Skeletal muscle tissue (tissue), 3 donors: ENCODE measurements at regions not wholly inside any gene's neighbourhood (a gene's known extent, or its start where the extent isn't known, plus 50 kb on each side); places are given as distances from the start of the nearest gene placed in this dataset.

Experiments
- H3K27ac ChIP-seq: one replicate; pipeline ENCODE4 v1.7.0; 2013; ENCODE audit warnings: mild to moderate bottlenecking, low read depth, low read length, inconsistent platforms
- H3K27me3 ChIP-seq, 3 donors: one replicate each; pipeline ENCODE4 v1.7.0; 2013; ENCODE audit warnings: low read length in 3 of 3; ENCODE audit not compliant: control insufficient read depth in 3 of 3, insufficient read depth in 3 of 3
- H3K36me3 ChIP-seq, 3 donors: one replicate each; pipeline ENCODE4 v1.7.0; 2013; ENCODE audit warnings: low read length in 3 of 3; ENCODE audit not compliant: control insufficient read depth in 3 of 3, insufficient read depth in 3 of 3
- H3K4me1 ChIP-seq, 3 donors: one replicate each; pipeline ENCODE4 v1.7.0; 2013; ENCODE audit warnings: low read length in 3 of 3, mild to moderate bottlenecking in 3 of 3; ENCODE audit not compliant: control insufficient read depth in 3 of 3, insufficient read depth in 3 of 3
- H3K4me3 ChIP-seq, 3 donors: one replicate each; pipeline ENCODE4 v1.7.0; 2013; ENCODE audit warnings: low read length in 3 of 3
- H3K9ac ChIP-seq, 3 donors: one replicate each; pipeline ENCODE4 v1.7.0; 2013; ENCODE audit warnings: low read length in 3 of 3, mild to moderate bottlenecking in 3 of 3, moderate library complexity in 2 of 3, low read depth in 1 of 3
- H3K9me3 ChIP-seq, 3 donors: one replicate each; pipeline ENCODE4 v1.7.0; 2013; ENCODE audit warnings: low read length in 3 of 3; ENCODE audit not compliant: control insufficient read depth in 3 of 3
- donor health status: Osteomylitis.

GRCh38 chr2:84201158-84201557 is 257.9 kb downstream of the SUCLG1 start:
- Histone ChIP-seq H3K27me3 (no peaks in the 10 kb centered on the region), H3K27ac (no peak overlapping the region), H3K4me3 (no peak overlapping the region)

GRCh38 chr2:84197901-84198300 is 261.2 kb downstream of the SUCLG1 start:
- Histone ChIP-seq H3K4me3 (no peak overlapping the region), H3K4me1 (no peaks in the 10 kb centered on the region), H3K9me3 (no peaks in the 10 kb centered on the region), H3K27ac (no peak overlapping the region), H3K9ac (no peak overlapping the region), H3K36me3 (no peaks in the 10 kb centered on the region), H3K27me3 (no peaks in the 10 kb centered on the region)

More at GRCh38 chr2:84201158-84201557, 257.9 kb downstream of the SUCLG1 start:
- H3K9ac ChIP-seq, result no peak overlapping the region
- H3K9me3 ChIP-seq, result no peaks in the 10 kb centered on the region
- no peaks in the 10 kb centered on the region for H3K36me3 ChIP-seq
- no peaks in the 10 kb centered on the region for H3K4me1 ChIP-seq

- Histone ChIP-seq H3K27ac (no peak overlapping the region), H3K9me3 (no peaks in the 10 kb centered on the region)
Measured at GRCh38 chr2:84194949-84195644, 264.0 kb downstream of the SUCLG1 start.

GRCh38 chr2:84194181-84194580 is 264.9 kb downstream of the SUCLG1 start:
- H3K36me3 ChIP-seq, result no peaks in the 10 kb centered on the region
- H3K4me3 ChIP-seq, result no peak overlapping the region
- no peaks in the 10 kb centered on the region for H3K27me3 ChIP-seq
- no peak overlapping the region for H3K27ac ChIP-seq
- H3K9ac ChIP-seq, result no peak overlapping the region
- no peaks in the 10 kb centered on the region for H3K4me1 ChIP-seq
- no peaks in the 10 kb centered on the region for H3K9me3 ChIP-seq

More at GRCh38 chr2:84194949-84195644, 264.0 kb downstream of the SUCLG1 start:
- H3K36me3 ChIP-seq, result no peaks in the 10 kb centered on the region
- H3K9ac ChIP-seq, result no peak overlapping the region
- H3K4me3 ChIP-seq, result no peak overlapping the region
- no peaks in the 10 kb centered on the region for H3K27me3 ChIP-seq
- H3K4me1 ChIP-seq, result no peaks in the 10 kb centered on the region

- H3K9me3 ChIP-seq, result no peaks in the 10 kb centered on the region
- no peaks in the 10 kb centered on the region for H3K36me3 ChIP-seq
- H3K27me3 ChIP-seq, result no peaks in the 10 kb centered on the region
- no peak overlapping the region for H3K9ac ChIP-seq
- H3K27ac ChIP-seq, result no peak overlapping the region
- no peaks in the 10 kb centered on the region for H3K4me1 ChIP-seq
- H3K4me3 ChIP-seq, result no peak overlapping the region
Measured at GRCh38 chr2:84187258-84187657, 271.8 kb downstream of the SUCLG1 start.

- no peaks in the 10 kb centered on the region for H3K27me3 ChIP-seq
- no peak overlapping the region for H3K27ac ChIP-seq
- no peaks in the 10 kb centered on the region for H3K4me1 ChIP-seq
- H3K9ac ChIP-seq, result no peak overlapping the region
- no peaks in the 10 kb centered on the region for H3K36me3 ChIP-seq
- no peaks in the 10 kb centered on the region for H3K9me3 ChIP-seq
- no peak overlapping the region for H3K4me3 ChIP-seq
Measured at GRCh38 chr2:84181927-84182326, 277.2 kb downstream of the SUCLG1 start.

- H3K36me3 ChIP-seq, result no peaks in the 10 kb centered on the region
- no peaks in the 10 kb centered on the region for H3K27me3 ChIP-seq
- H3K27ac ChIP-seq, result no peak overlapping the region
- no peaks in the 10 kb centered on the region for H3K4me1 ChIP-seq
- no peak overlapping the region for H3K4me3 ChIP-seq
- no peak overlapping the region for H3K9ac ChIP-seq
- H3K9me3 ChIP-seq, result no peaks in the 10 kb centered on the region
Measured at GRCh38 chr2:84177733-84178132, 281.3 kb downstream of the SUCLG1 start.

- Histone ChIP-seq H3K9ac (no peak overlapping the region), H3K4me3 (no peak overlapping the region), H3K9me3 (no peaks in the 10 kb centered on the region), H3K4me1 (no peaks in the 10 kb centered on the region), H3K27me3 (no peaks in the 10 kb centered on the region), H3K27ac (no peak overlapping the region), H3K36me3 (no peaks in the 10 kb centered on the region)
Measured at GRCh38 chr2:84175970-84176369, 283.1 kb downstream of the SUCLG1 start.

GRCh38 chr2:84175340-84175739 is 283.7 kb downstream of the SUCLG1 start:
- Histone ChIP-seq H3K4me1 (no peaks in the 10 kb centered on the region), H3K27ac (no peak overlapping the region), H3K4me3 (no peak overlapping the region), H3K36me3 (no peaks in the 10 kb centered on the region), H3K9ac (no peak overlapping the region), H3K27me3 (no peaks in the 10 kb centered on the region), H3K9me3 (no peaks in the 10 kb centered on the region)

- no peak overlapping the region for H3K9ac ChIP-seq
- no peaks in the 10 kb centered on the region for H3K27me3 ChIP-seq
Measured at GRCh38 chr2:84173041-84173440, 286.0 kb downstream of the SUCLG1 start.

More at GRCh38 chr2:84173041-84173440, 286.0 kb downstream of the SUCLG1 start:
- no peaks in the 10 kb centered on the region for H3K36me3 ChIP-seq
- no peak overlapping the region for H3K4me3 ChIP-seq
- no peak overlapping the region for H3K27ac ChIP-seq
- H3K9me3 ChIP-seq, result no peaks in the 10 kb centered on the region
- H3K4me1 ChIP-seq, result no peaks in the 10 kb centered on the region
